H9 (cell line): ENCODE measurements at regions not wholly inside any gene's neighbourhood (a gene's known extent, or its start where the extent isn't known, plus 50 kb on each side); places are given as distances from the start of the nearest gene placed in this dataset.

ENCODE experiments used
- DNase-seq: peaks from one replicate; pipeline ENCODE4 v3.0.0-alpha.2; 2017
- H2AFZ ChIP-seq: one replicate; pipeline ENCODE4 v1.6.1; 2013; ENCODE audit warnings: mild to moderate bottlenecking, low read length, control low read depth, moderate library complexity
- H2AK5ac ChIP-seq: 2 replicates; pipeline ENCODE4 v1.6.1; 2013; ENCODE audit warnings: low read length, control low read depth, mixed read lengths; ENCODE audit not compliant: insufficient read length
- H2BK120ac ChIP-seq: one replicate; pipeline ENCODE4 v1.6.1; 2013; ENCODE audit warnings: low read depth, mild to moderate bottlenecking, low read length, control low read depth, inconsistent platforms; ENCODE audit not compliant: poor library complexity, severe bottlenecking
- H2BK12ac ChIP-seq: 2 replicates; pipeline ENCODE4 v1.6.1; 2013; ENCODE audit warnings: low read length, control low read depth, mixed read lengths, low read depth; ENCODE audit not compliant: insufficient read length
- H2BK15ac ChIP-seq: 2 replicates; pipeline ENCODE4 v1.6.1; 2013; ENCODE audit warnings: low read depth, low read length, control low read depth
- H2BK20ac ChIP-seq: one replicate; pipeline ENCODE4 v1.6.1; 2013; ENCODE audit warnings: low read depth, mild to moderate bottlenecking, low read length, control low read depth, inconsistent platforms; ENCODE audit not compliant: poor library complexity, severe bottlenecking
- H2BK5ac ChIP-seq: 2 replicates; pipeline ENCODE4 v1.6.1; 2013; ENCODE audit warnings: low read length, control low read depth, mixed read lengths; ENCODE audit not compliant: insufficient read length
- H3K14ac ChIP-seq: 2 replicates; pipeline ENCODE4 v1.6.1; 2013; ENCODE audit warnings: low read length, control low read depth; ENCODE audit not compliant: insufficient read depth
- H3K18ac ChIP-seq: 2 replicates; pipeline ENCODE4 v1.6.1; 2013; ENCODE audit warnings: low read depth, mild to moderate bottlenecking, mixed read lengths, low read length, control low read depth; ENCODE audit not compliant: insufficient read length
- H3K23ac ChIP-seq: 2 replicates; pipeline ENCODE4 v1.6.1; 2013; ENCODE audit warnings: low read length, control low read depth, mixed read lengths, low read depth; ENCODE audit not compliant: insufficient read length
- H3K23me2 ChIP-seq: 2 replicates; pipeline ENCODE4 v1.6.1; 2013; ENCODE audit warnings: low read depth, mild to moderate bottlenecking, mixed read lengths, low read length, control low read depth; ENCODE audit not compliant: insufficient read length, poor library complexity, severe bottlenecking
- H3K27ac ChIP-seq: 2 replicates; pipeline ENCODE4 v1.5.1; 2013; ENCODE audit warnings: low read length, control low read depth, mixed read lengths, low read depth; ENCODE audit not compliant: insufficient read length
- H3K27me3 ChIP-seq: 2 replicates; pipeline ENCODE4 v1.6.1; 2013; ENCODE audit warnings: low read length, control low read depth, inconsistent platforms; ENCODE audit not compliant: insufficient read depth
- H3K4ac ChIP-seq: 2 replicates; pipeline ENCODE4 v1.6.1; 2013; ENCODE audit warnings: low read depth, mild to moderate bottlenecking, control low read depth, inconsistent platforms, low read length, moderate library complexity
- H3K4me1 ChIP-seq: 2 replicates; pipeline ENCODE4 v1.6.1; 2013; ENCODE audit warnings: low read length, control low read depth, inconsistent platforms; ENCODE audit not compliant: insufficient read depth
- H3K4me2 ChIP-seq: 2 replicates; pipeline ENCODE4 v1.6.1; 2013; ENCODE audit warnings: low read length, control low read depth, mixed read lengths; ENCODE audit not compliant: insufficient read length, insufficient read depth
- H3K56ac ChIP-seq: 2 replicates; pipeline ENCODE4 v1.6.1; 2013; ENCODE audit warnings: low read depth, mild to moderate bottlenecking, mixed read lengths, low read length, control low read depth; ENCODE audit not compliant: insufficient read length
- H3K79me1 ChIP-seq: 2 replicates; pipeline ENCODE4 v1.6.1; 2013; ENCODE audit warnings: low read depth, mild to moderate bottlenecking, moderate library complexity, low read length, control low read depth, inconsistent platforms; ENCODE audit not compliant: insufficient read depth, poor library complexity, severe bottlenecking
- H3K79me2 ChIP-seq: 2 replicates; pipeline ENCODE4 v1.6.1; 2013; ENCODE audit warnings: low read length, control low read depth, inconsistent platforms; ENCODE audit not compliant: insufficient read depth
- H3K9ac ChIP-seq: 2 replicates; pipeline ENCODE4 v1.6.1; 2013; ENCODE audit warnings: low read length, control low read depth, mixed read lengths; ENCODE audit not compliant: insufficient read length; ENCODE audit errors: extremely low read depth
- H3K9me3 ChIP-seq: one replicate; pipeline ENCODE4 v1.6.1; 2013; ENCODE audit warnings: low read depth, low read length, inconsistent platforms; ENCODE audit not compliant: control insufficient read depth
- H3T11ph ChIP-seq: one replicate; pipeline ENCODE4 v1.6.1; 2013; ENCODE audit warnings: mild to moderate bottlenecking, low read length, control low read depth, inconsistent platforms
- H4K20me1 ChIP-seq: one replicate; pipeline ENCODE4 v1.6.1; 2013; ENCODE audit not compliant: control insufficient read depth, insufficient read length, insufficient read depth
- H4K5ac ChIP-seq: 2 replicates; pipeline ENCODE4 v1.6.1; 2013; ENCODE audit warnings: low read depth, mild to moderate bottlenecking, mixed read lengths, low read length, control low read depth; ENCODE audit not compliant: insufficient read length
- H4K8ac ChIP-seq: replicated peaks from 2 replicates; pipeline ENCODE4 v1.6.1; 2013; ENCODE audit warnings: low read length, control low read depth, mixed read lengths, low read depth; ENCODE audit not compliant: insufficient read length
- H4K91ac ChIP-seq: 2 replicates; pipeline ENCODE4 v1.6.1; 2013; ENCODE audit warnings: low read depth, mild to moderate bottlenecking, moderate library complexity, mixed read lengths, low read length, control low read depth; ENCODE audit not compliant: insufficient read length
- H3K27ac Mint-ChIP-seq, 3 experiments: 2 replicates in 2 of 3; 3 replicates in 1 of 3; pipeline ENCODE4 v1.8.0; 2020 to 2021; ENCODE audit warnings: mixed read lengths in 3 of 3, mild to moderate bottlenecking in 1 of 3, moderate library complexity in 1 of 3
- H3K27me3 Mint-ChIP-seq: 2 replicates; pipeline ENCODE4 v1.8.0; 2021; ENCODE audit warnings: low read depth, mild to moderate bottlenecking, moderate library complexity, mixed read lengths
- H3K36me3 Mint-ChIP-seq, 3 experiments: 2 replicates in 2 of 3; 3 replicates in 1 of 3; pipeline ENCODE4 v1.8.0; 2020 to 2021; ENCODE audit warnings: low read depth in 3 of 3, mixed read lengths in 3 of 3; ENCODE audit not compliant: insufficient read depth in 1 of 3
- H3K4me1 Mint-ChIP-seq, 2 experiments: 2 replicates each; pipeline ENCODE4 v1.8.0; 2020; ENCODE audit warnings: mixed read lengths in 2 of 2
- H3K4me3 Mint-ChIP-seq, 2 experiments: 2 replicates in 1 of 2; 3 replicates in 1 of 2; pipeline ENCODE4 v1.8.0; 2020 to 2021; ENCODE audit warnings: mild to moderate bottlenecking in 2 of 2, mixed read lengths in 2 of 2, moderate library complexity in 1 of 2
- H3K9me3 Mint-ChIP-seq, 2 experiments: 2 replicates in 1 of 2; 3 replicates in 1 of 2; pipeline ENCODE4 v1.8.0; 2020; ENCODE audit warnings: mild to moderate bottlenecking in 2 of 2, mixed read lengths in 2 of 2, moderate library complexity in 1 of 2
- WGBS: extraction: QIAGEN DNeasy Blood & Tissue Kit; methylation state at CpG from one replicate; pipeline ENCODE4 v1.1.7; 2013; ENCODE audit warnings: missing lambda C conversion rate, low lambda C conversion rate, mixed read lengths; ENCODE audit not compliant: insufficient read length; ENCODE audit errors: extremely low coverage; 5-methylcytosine and 5-hydroxymethylcytosine counted together
- TF ChIP-seq, protein P1 (sequence below): fragments of 200-600 bp; sonication (generic); conservative IDR thresholded peaks from 3 replicates; pipeline ENCODE4 v1.8.0; 2021; ENCODE audit warnings: antibody characterized with exemption, mild to moderate bottlenecking

DNA sequence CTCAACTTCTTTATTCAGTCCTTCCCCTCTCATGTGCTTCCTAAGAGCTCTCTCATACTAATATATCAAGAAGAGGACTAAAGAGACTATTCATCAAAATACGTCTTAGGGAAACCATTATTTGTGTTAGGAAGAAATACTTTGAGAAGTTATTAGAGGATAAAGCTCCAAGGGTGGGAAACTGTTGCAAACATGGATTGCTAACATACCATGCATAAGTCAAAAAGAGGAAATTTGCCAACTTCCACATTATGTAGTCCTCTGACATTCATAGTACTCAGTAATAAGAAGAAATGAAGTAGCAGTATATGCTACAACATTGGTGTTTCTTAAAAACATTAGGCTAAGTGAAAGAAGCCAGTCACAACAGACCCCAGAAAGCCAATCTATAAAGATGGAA, 128.8 kb upstream of the CLEC14A start:
- Histone ChIP-seq H3K23ac (no peak overlapping the region), H3K18ac (no peak overlapping the region), H2BK15ac (no peak overlapping the region), H2AFZ (no peak overlapping the region), H3K9ac (no peak overlapping the region), H3K4ac (no peak overlapping the region), H2BK5ac (no peak overlapping the region), H2BK20ac (no peak overlapping the region), H4K91ac (no peak overlapping the region), H3K27ac (no peak overlapping the region), H3K27me3 (no peaks in the 10 kb centered on the region), H3K79me1 (no peaks in the 10 kb centered on the region), H4K8ac (no peak overlapping the region), H3K79me2 (no peaks in the 10 kb centered on the region), H3K23me2 (no peaks in the 10 kb centered on the region), H3K4me1 (no peaks in the 10 kb centered on the region), H3K14ac (no peak overlapping the region), H2BK12ac (no peak overlapping the region), H3T11ph (no peak overlapping the region), H3K56ac (no peak overlapping the region), H4K5ac (no peak overlapping the region), H2BK120ac (no peak overlapping the region), H3K9me3 (no peaks in the 10 kb centered on the region), H2AK5ac (no peak overlapping the region), H3K4me2 (no peak overlapping the region), H4K20me1 (no peaks in the 10 kb centered on the region)
- H3K4me1 Mint-ChIP-seq: peaks cover 2 to 6% of the 10 kb centered on the region in 2 experiments; a peak in 2 of 4 replicates
- no peak overlapping the region for H3K27ac Mint-ChIP-seq
- DNase-seq: no peak
- no peaks in the 10 kb centered on the region for H3K36me3 Mint-ChIP-seq
- peaks cover 2% of the 10 kb centered on the region for H3K27me3 Mint-ChIP-seq
- H3K9me3 Mint-ChIP-seq: peaks cover 8 to 10% of the 10 kb centered on the region in 2 experiments; a peak in 3 of 5 replicates
- no peak overlapping the region for H3K4me3 Mint-ChIP-seq
- TF ChIP-seq, protein P1, sequence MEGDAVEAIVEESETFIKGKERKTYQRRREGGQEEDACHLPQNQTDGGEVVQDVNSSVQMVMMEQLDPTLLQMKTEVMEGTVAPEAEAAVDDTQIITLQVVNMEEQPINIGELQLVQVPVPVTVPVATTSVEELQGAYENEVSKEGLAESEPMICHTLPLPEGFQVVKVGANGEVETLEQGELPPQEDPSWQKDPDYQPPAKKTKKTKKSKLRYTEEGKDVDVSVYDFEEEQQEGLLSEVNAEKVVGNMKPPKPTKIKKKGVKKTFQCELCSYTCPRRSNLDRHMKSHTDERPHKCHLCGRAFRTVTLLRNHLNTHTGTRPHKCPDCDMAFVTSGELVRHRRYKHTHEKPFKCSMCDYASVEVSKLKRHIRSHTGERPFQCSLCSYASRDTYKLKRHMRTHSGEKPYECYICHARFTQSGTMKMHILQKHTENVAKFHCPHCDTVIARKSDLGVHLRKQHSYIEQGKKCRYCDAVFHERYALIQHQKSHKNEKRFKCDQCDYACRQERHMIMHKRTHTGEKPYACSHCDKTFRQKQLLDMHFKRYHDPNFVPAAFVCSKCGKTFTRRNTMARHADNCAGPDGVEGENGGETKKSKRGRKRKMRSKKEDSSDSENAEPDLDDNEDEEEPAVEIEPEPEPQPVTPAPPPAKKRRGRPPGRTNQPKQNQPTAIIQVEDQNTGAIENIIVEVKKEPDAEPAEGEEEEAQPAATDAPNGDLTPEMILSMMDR: no peak
- no CpG with 5 or more reads among the region's 1 CpG for WGBS
